ENCODE measurements at regions not wholly inside any gene's neighbourhood (a gene's known extent, or its start where the extent isn't known, plus 50 kb on each side); places are given as distances from the start of the nearest gene placed in this dataset.
"Not testable (repeated sequence)": the region's sequence is repeated elsewhere in the genome, so short reads cannot be mapped to it uniquely, and the experiment has no call there.

DNA sequence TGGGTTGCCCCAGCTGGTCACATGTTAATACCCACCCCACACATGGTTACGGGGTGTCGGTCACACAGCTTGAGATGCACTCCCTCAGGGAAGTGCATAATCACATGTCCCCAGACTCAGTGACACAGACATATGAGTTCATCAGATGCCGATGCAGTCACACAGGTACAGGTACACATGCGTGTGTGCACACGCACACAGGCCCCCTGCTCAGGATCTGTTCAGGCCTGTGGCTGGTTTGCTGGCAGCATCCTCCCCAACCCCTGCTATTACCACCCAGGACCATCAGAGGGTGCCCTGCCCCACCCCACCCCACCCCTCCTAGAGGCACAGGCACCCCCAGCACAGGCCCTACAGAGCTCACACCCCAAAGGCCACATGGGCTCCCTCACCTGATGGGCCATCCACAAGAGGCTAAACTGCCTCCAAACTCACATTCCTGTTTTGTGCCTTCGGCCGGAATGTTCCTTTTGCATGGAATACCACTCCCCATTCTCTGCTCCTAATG, 120.6 kb upstream of the ZSCAN2 start:
- not testable (repeated sequence) for H3K36me3 Mint-ChIP-seq (ENCODE audit: insufficient read depth); ATAC-seq (replicated peaks); H3K4me1 Mint-ChIP-seq (ENCODE audit: low read depth in 2 of 2); H3K27ac Mint-ChIP-seq; H3K27me3 Mint-ChIP-seq; H3K4me3 Mint-ChIP-seq; DNase-seq; H3K9me3 Mint-ChIP-seq

- not testable (repeated sequence) for H3K27ac Mint-ChIP-seq; H3K27me3 Mint-ChIP-seq; ATAC-seq (replicated peaks); DNase-seq; H3K4me1 Mint-ChIP-seq (ENCODE audit: low read depth in 2 of 2); H3K9me3 Mint-ChIP-seq; H3K4me3 Mint-ChIP-seq; H3K36me3 Mint-ChIP-seq (ENCODE audit: insufficient read depth)
Observed at GRCh38 chr15:84483859-84484258, 117.0 kb upstream of the ZSCAN2 start.

DNA sequence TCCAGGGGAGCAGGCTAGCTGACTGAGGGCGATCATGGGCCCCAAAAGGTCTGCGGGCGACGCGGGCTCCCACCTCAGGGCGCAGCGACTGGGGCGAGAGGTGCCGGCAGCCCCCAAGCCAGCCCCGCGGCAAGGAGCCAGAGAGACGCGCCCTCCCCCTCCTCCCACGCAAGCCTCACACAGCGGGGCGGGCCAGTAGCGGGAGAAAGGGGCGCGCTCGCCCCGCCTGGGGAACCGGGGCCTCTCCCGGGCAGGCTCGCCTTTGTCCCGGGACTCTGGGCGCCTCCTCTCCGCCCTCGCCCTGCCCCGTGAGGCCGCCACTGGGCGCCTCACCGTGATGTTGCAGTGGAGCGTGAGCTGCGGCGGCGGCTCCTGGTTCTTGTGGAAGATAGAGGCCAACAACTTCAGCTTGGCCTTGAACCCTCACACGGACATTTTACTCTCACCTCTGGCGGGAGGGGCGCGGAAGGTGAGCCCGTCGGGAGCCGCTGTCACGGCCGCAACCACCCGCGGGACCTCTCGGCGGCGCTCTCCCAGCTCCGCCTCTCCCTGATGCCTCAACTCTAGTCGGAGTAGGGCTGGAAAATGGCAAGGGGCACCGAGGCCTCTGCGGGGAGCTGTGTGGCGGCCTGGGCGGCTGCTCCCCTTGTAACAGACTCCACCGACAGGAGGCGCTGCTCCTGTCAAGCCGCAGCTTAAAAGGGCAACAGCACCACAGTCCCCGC, 100.5 kb upstream of the ZSCAN2 start:
- not testable (repeated sequence) for ATAC-seq (replicated peaks); H3K9me3 Mint-ChIP-seq; H3K36me3 Mint-ChIP-seq (ENCODE audit: insufficient read depth); H3K4me1 Mint-ChIP-seq (ENCODE audit: low read depth in 2 of 2); H3K27ac Mint-ChIP-seq; H3K27me3 Mint-ChIP-seq
- peak in 2 of 3 experiments; percentile 13 to 23 for DNase-seq
- H3K4me3 Mint-ChIP-seq: peak overlapping the region in 1 of 2 donors; percentile 53

GRCh38 chr15:84503101-84503500, 97.7 kb upstream of the ZSCAN2 start:
- not testable (repeated sequence) for ATAC-seq (replicated peaks); DNase-seq; H3K4me3 Mint-ChIP-seq; H3K27me3 Mint-ChIP-seq; H3K27ac Mint-ChIP-seq; H3K4me1 Mint-ChIP-seq (ENCODE audit: low read depth in 2 of 2); H3K9me3 Mint-ChIP-seq; H3K36me3 Mint-ChIP-seq (ENCODE audit: insufficient read depth)

- peak in 1 of 3 experiments; percentile 5 for DNase-seq
- not testable (repeated sequence) for ATAC-seq (replicated peaks); H3K27me3 Mint-ChIP-seq; H3K4me1 Mint-ChIP-seq (ENCODE audit: low read depth in 2 of 2); H3K4me3 Mint-ChIP-seq; H3K9me3 Mint-ChIP-seq; H3K27ac Mint-ChIP-seq; H3K36me3 Mint-ChIP-seq (ENCODE audit: insufficient read depth)
Observed at GRCh38 chr15:84505552-84505951, 95.3 kb upstream of the ZSCAN2 start.

- H3K27ac Mint-ChIP-seq; ATAC-seq (replicated peaks); H3K36me3 Mint-ChIP-seq (ENCODE audit: insufficient read depth); H3K27me3 Mint-ChIP-seq; DNase-seq; H3K4me3 Mint-ChIP-seq; H3K4me1 Mint-ChIP-seq (ENCODE audit: low read depth in 2 of 2); H3K9me3 Mint-ChIP-seq: not testable (repeated sequence)
Observed at GRCh38 chr15:84512324-84512723, 88.5 kb upstream of the ZSCAN2 start.

- H3K27me3 Mint-ChIP-seq; H3K27ac Mint-ChIP-seq; H3K36me3 Mint-ChIP-seq (ENCODE audit: insufficient read depth); H3K4me3 Mint-ChIP-seq; H3K4me1 Mint-ChIP-seq (ENCODE audit: low read depth in 2 of 2); H3K9me3 Mint-ChIP-seq; ATAC-seq (replicated peaks); DNase-seq: not testable (repeated sequence)
Observed at GRCh38 chr15:84516773-84517172, 84.0 kb upstream of the ZSCAN2 start.

DNA sequence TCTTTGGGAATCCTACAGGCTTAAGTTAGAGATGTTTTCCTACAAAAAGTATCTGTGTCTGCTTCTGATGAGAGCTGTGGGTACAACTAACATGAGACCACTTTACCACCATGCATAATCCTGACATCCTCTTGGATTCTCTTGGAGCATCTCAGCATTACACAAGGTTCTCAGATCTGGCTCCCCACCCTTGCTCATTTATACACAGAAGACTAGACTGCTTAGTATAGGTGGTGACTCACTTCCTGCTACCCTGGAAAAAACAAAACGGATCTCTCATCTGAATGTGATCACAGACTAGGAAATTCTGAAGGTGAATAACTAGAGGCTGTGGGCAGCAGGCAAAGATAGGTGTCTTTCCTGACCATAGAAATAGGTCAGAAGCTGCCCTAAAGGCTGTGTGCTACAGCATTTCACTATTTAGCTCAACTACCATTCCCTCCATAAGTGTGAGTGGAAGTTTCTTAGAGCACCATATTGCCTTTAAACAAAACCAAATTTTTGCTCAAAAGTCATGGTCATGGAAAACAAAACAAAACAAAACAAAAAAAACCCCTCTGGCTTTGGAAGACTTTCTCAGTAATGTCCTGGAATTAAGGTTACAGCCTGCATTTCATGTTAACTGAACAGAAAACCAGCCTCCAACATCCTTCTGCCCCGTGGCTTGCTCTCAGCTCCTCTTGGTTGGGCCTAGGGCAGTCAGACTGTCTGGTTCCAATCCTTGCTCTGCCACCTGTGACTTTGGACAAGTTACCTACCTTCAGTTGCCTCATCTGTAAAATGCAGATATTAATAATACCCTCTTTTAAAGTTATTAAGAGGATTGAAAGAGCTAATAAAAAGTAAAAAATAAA, 75.1 kb upstream of the ZSCAN2 start:
- ATAC-seq (replicated peaks): peak; percentile 51
- H3K27me3 Mint-ChIP-seq; H3K36me3 Mint-ChIP-seq (ENCODE audit: insufficient read depth); H3K4me3 Mint-ChIP-seq; DNase-seq; H3K4me1 Mint-ChIP-seq (ENCODE audit: low read depth in 2 of 2); H3K27ac Mint-ChIP-seq; H3K9me3 Mint-ChIP-seq: not testable (repeated sequence)

DNA sequence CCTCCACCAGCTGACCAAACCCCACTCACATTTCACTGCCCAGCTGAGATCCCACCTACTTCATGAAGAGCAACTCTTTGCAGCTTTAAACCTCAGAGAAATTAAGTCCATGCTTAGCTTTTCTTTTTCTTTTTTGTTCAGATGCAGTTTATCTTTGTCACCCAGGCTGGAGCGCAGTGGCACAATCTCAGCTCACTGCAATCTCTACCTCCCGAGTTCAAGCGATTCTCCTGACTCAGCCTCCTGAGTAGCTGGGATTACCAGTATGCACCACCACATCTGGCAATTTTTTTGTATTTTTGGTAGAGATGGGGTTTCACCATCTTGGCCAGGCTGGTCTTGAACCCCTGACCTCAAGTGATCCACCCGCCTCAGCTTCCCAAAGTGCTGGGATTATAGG, 70.1 kb upstream of the ZSCAN2 start:
- not testable (repeated sequence) for ATAC-seq (replicated peaks); H3K4me1 Mint-ChIP-seq (ENCODE audit: low read depth in 2 of 2); H3K27ac Mint-ChIP-seq; DNase-seq; H3K4me3 Mint-ChIP-seq; H3K27me3 Mint-ChIP-seq; H3K36me3 Mint-ChIP-seq (ENCODE audit: insufficient read depth); H3K9me3 Mint-ChIP-seq

DNA sequence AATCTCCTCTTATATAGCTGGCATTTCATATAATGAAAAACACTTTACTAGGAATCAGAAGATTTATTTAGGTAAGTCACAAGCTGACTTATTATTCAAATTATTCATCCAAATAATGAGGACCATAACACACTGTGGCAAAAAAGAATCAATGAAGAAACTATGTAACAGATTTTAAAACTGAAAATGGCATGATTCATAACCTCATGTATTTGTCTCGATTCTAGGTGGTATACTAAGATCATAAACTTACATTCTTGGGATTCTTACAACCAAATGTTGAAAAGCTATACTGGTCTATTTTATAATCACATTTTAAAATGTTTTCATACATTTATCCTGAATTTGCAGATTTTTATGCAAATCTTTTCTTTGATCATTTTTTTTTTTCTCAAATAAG, 69.6 kb upstream of the ZSCAN2 start:
- not testable (repeated sequence) for H3K4me3 Mint-ChIP-seq; ATAC-seq (replicated peaks); H3K27ac Mint-ChIP-seq; H3K9me3 Mint-ChIP-seq; H3K36me3 Mint-ChIP-seq (ENCODE audit: insufficient read depth); H3K4me1 Mint-ChIP-seq (ENCODE audit: low read depth in 2 of 2); DNase-seq; H3K27me3 Mint-ChIP-seq

DNA sequence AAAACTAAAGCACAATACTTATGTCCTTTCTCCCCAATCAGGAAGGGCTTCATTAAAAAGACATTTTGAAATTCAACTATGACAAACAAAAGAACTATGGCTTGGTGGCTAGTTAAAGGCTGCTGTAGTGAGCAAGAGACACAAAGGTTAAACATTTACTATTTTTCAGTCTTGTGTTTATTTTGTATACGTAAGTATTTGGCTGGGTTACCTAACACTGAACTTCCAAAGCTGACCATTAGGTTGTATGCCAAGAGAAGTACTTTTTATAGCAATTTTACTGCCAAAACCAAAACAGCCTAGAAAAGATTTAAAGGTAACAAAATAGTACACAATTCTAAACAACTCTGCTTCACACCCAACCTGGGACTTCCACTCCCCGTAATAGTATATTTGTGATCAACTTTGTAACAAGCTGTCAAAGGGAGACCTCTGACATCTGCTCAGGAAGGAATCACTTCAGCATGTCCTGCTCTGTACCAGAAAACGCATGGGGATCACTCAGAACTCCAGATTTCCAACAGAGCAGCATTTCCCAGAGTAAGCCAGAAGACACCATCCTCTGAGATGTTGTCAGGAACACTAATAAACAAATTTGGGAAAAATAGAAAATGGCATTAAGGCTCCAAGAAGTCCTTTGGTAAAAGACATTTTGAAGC, 69.0 kb upstream of the ZSCAN2 start:
- DNase-seq; H3K27ac Mint-ChIP-seq; H3K9me3 Mint-ChIP-seq; H3K36me3 Mint-ChIP-seq (ENCODE audit: insufficient read depth); H3K27me3 Mint-ChIP-seq; H3K4me1 Mint-ChIP-seq (ENCODE audit: low read depth in 2 of 2); ATAC-seq (replicated peaks); H3K4me3 Mint-ChIP-seq: not testable (repeated sequence)

- DNase-seq; H3K36me3 Mint-ChIP-seq (ENCODE audit: insufficient read depth); H3K4me3 Mint-ChIP-seq; H3K4me1 Mint-ChIP-seq (ENCODE audit: low read depth in 2 of 2); H3K9me3 Mint-ChIP-seq; ATAC-seq (replicated peaks); H3K27ac Mint-ChIP-seq; H3K27me3 Mint-ChIP-seq: not testable (repeated sequence)
Observed at GRCh38 chr15:84533705-84534104, 67.1 kb upstream of the ZSCAN2 start.

DNA sequence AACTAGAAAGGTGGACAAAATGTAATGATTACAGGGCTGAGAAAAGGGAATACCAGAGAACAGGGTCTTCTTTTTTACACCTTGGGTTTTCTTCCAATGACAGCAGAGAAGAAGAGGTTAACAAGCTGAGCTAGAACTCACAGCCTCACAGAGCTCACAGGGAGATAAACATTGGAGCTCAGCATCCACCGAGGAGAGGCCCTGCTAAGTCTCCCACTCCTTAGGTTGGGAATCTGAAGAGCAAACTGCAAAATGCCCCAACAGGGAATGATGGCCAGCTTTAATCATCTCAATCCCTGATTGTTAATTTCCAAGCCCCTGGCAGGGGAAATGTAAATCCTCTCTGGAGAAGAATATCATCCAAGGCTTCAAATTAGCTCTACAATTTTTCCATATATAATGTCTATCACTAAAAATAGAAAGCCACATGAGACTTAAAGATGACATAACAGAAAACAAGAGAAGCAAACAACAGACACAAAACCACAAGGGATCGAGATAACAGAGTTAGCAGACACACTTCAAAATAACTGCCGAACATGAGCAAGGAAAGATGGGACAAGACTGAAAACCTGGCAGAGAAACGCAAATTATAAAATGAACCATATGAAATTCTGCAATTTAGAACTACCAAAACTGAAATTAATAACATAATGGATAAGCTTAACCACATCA, 66.1 kb upstream of the ZSCAN2 start:
- ATAC-seq (replicated peaks); H3K27me3 Mint-ChIP-seq; H3K36me3 Mint-ChIP-seq (ENCODE audit: insufficient read depth); H3K4me3 Mint-ChIP-seq; DNase-seq; H3K9me3 Mint-ChIP-seq; H3K4me1 Mint-ChIP-seq (ENCODE audit: low read depth in 2 of 2): not testable (repeated sequence)
- H3K27ac Mint-ChIP-seq: peak overlapping the region in 1 of 2 donors; percentile 58

Measured in effector memory CD8-positive, alpha-beta T cell (primary cell).